A673 (cell line): ENCODE measurements at regions not wholly inside any gene's neighbourhood (a gene's known extent, or its start where the extent isn't known, plus 50 kb on each side); places are given as distances from the start of the nearest gene placed in this dataset.

ENCODE experiments used
- CTCF ChIP-seq: fragments of 300-800, 200-600 bp; sonication (generic); conservative IDR thresholded peaks from 2 replicates; pipeline ENCODE4 v1.5.1; 2017; ENCODE audit warnings: low read depth, mild to moderate bottlenecking, antibody characterized with exemption, low read length, moderate library complexity, mixed read lengths
- EZH2 ChIP-seq: fragments of 200-600 bp; sonication (generic); IDR thresholded peaks from 2 replicates; pipeline ENCODE4 v1.6.1; 2017; ENCODE audit warnings: borderline replicate concordance, low read depth, mild to moderate bottlenecking, mixed read lengths, antibody characterized with exemption, low read length; ENCODE audit not compliant: poor library complexity, severe bottlenecking

GRCh38 chr20:24895898-24896658 lies 53.0 kb upstream of the CST7 start:
- no peak for TF ChIP-seq CTCF
- no peak for TF ChIP-seq EZH2
